Ammon's horn (tissue), 1 donor: ENCODE measurements at regions not wholly inside any gene's neighbourhood (a gene's known extent, or its start where the extent isn't known, plus 50 kb on each side); places are given as distances from the start of the nearest gene placed in this dataset.

Source experiments
- DNase-seq: peaks from one replicate; pipeline ENCODE4 v3.0.0-alpha.2; 2016; ENCODE audit warnings: low spot score

GRCh38 chr20:46811224-46812084 is 83.2 kb upstream of the EYA2 start:
- DNase-seq, result no peak

GRCh38 chr20:46814366-46815232 is 80.0 kb upstream of the EYA2 start:
- no peak for DNase-seq

- no peak for DNase-seq
These were observed 78.5 kb upstream of the EYA2 start for GRCh38 chr20:46816097-46816496.

- DNase-seq, result no peak
These were observed 77.6 kb upstream of the EYA2 start for GRCh38 chr20:46816886-46817638.

GRCh38 chr20:46820682-46821081 is 74.0 kb upstream of the EYA2 start:
- no peak for DNase-seq

- DNase-seq, result no peak
These were observed 71.3 kb upstream of the EYA2 start for GRCh38 chr20:46823271-46823751.

GRCh38 chr20:46823753-46824152 is 70.9 kb upstream of the EYA2 start:
- no peak for DNase-seq

GRCh38 chr20:46826343-46826984 is 68.2 kb upstream of the EYA2 start:
- DNase-seq, result no peak

- no peak for DNase-seq
These were observed 66.8 kb upstream of the EYA2 start for GRCh38 chr20:46827718-46828458.

- no peak for DNase-seq
These were observed 66.2 kb upstream of the EYA2 start for GRCh38 chr20:46828471-46828870.

- no peak for DNase-seq
These were observed 63.6 kb upstream of the EYA2 start for GRCh38 chr20:46830886-46831632.

- DNase-seq, result no peak
These were observed 63.0 kb upstream of the EYA2 start for GRCh38 chr20:46831633-46832011.

GRCh38 chr20:46832555-46832954 is 62.1 kb upstream of the EYA2 start:
- DNase-seq, result no peak

- no peak for DNase-seq
These were observed 61.3 kb upstream of the EYA2 start for GRCh38 chr20:46833360-46833759.

GRCh38 chr20:46835418-46835817 is 59.2 kb upstream of the EYA2 start:
- no peak for DNase-seq

- DNase-seq, result no peak
These were observed 57.6 kb upstream of the EYA2 start for GRCh38 chr20:46837083-46837482.

- no peak for DNase-seq
These were observed 56.6 kb upstream of the EYA2 start for GRCh38 chr20:46838011-46838410.

GRCh38 chr20:46840054-46840729 is 54.5 kb upstream of the EYA2 start:
- no peak for DNase-seq
